ENCODE measurements at regions not wholly inside any gene's neighbourhood (a gene's known extent, or its start where the extent isn't known, plus 50 kb on each side); places are given as distances from the start of the nearest gene placed in this dataset.
A peak's percentile ranks its signal among the peaks of the same experiment; 100 is the strongest.

- Histone ChIP-seq H3K27me3 (peaks cover 6% of the 10 kb centered on the region; the same call in 1 of the 2 replicates), H3K36me3 (no peaks in the 10 kb centered on the region), H3K4me1 (no peaks in the 10 kb centered on the region), H3K4me3 (no peak overlapping the region), H3K9me3 (replicated peaks) (no peaks in the 10 kb centered on the region), H3K27ac (no peak overlapping the region)
- no peak for DNase-seq
These were observed 561.4 kb downstream of the CDK5RAP2 start for GRCh38 chr9:120018550-120018949.

DNA sequence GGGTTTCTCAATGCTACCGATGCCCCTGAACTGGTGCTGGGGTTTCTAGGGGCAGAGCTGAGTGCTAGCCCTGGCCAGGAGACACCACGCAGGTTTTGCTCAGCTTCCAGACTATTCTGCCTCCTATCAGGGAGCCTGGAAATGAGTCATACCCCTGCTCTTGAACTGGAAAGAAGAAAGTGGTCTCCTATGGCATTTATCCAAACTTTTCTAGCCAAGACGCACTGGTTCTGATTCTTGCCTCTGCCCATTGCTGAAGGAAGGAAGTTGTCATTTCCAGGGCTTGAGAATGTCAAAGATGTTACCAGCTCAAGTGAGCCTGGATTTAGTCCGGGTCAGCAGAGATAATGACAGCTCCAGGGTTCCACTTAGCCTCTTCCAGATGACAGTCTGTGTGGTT lies 561.9 kb downstream of the CDK5RAP2 start:
- Histone ChIP-seq H3K4me3 (no peak overlapping the region), H3K4me1 (no peaks in the 10 kb centered on the region), H3K27me3 (peaks cover 6% of the 10 kb centered on the region; the same call in 1 of the 2 replicates), H3K9me3 (replicated peaks) (no peaks in the 10 kb centered on the region), H3K27ac (no peak overlapping the region), H3K36me3 (no peaks in the 10 kb centered on the region)
- DNase-seq: no peak

- no peak overlapping the region for H3K27ac ChIP-seq
- no peaks in the 10 kb centered on the region for H3K36me3 ChIP-seq
- no peak overlapping the region for H3K4me3 ChIP-seq
- H3K27me3 ChIP-seq: peaks cover 12% of the 10 kb centered on the region
- no peak for DNase-seq
- H3K9me3 ChIP-seq (replicated peaks): no peaks in the 10 kb centered on the region
- no peaks in the 10 kb centered on the region for H3K4me1 ChIP-seq
These were observed 563.7 kb downstream of the CDK5RAP2 start for GRCh38 chr9:120016231-120016630.

DNA sequence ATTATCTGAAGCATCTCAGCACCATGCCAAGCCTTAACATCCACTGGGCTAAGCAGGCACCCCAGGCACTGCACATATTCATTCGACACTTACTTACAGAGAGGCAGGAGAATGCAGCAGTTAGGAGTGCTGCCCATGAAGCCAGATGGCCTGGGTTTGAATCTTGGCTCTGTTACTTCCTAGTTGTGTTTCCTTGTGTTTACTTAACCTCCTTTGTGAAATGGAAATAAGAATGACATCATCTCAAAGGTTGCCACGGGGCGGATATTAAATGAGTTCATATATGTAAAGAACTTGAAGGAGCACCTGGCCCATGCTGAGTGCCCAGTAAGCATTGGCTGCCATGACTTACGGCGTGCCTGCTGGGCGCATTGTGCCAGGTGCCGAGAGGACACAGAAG lies 565.2 kb downstream of the CDK5RAP2 start:
- no peak overlapping the region for H3K27ac ChIP-seq
- DNase-seq: no peak
- no peak overlapping the region for H3K4me3 ChIP-seq
- H3K36me3 ChIP-seq: no peaks in the 10 kb centered on the region
- H3K4me1 ChIP-seq: no peaks in the 10 kb centered on the region
- H3K27me3 ChIP-seq: peaks cover 8% of the 10 kb centered on the region
- H3K9me3 ChIP-seq (replicated peaks): no peaks in the 10 kb centered on the region

- H3K4me3 ChIP-seq: no peak overlapping the region
- H3K4me1 ChIP-seq: no peaks in the 10 kb centered on the region
- H3K27me3 ChIP-seq: peaks cover 15% of the 10 kb centered on the region
- no peak for DNase-seq
- H3K27ac ChIP-seq: no peak overlapping the region
- no peaks in the 10 kb centered on the region for H3K36me3 ChIP-seq
- no peaks in the 10 kb centered on the region for H3K9me3 ChIP-seq (replicated peaks)
These were observed 570.1 kb downstream of the CDK5RAP2 start for GRCh38 chr9:120009856-120010255.

DNA sequence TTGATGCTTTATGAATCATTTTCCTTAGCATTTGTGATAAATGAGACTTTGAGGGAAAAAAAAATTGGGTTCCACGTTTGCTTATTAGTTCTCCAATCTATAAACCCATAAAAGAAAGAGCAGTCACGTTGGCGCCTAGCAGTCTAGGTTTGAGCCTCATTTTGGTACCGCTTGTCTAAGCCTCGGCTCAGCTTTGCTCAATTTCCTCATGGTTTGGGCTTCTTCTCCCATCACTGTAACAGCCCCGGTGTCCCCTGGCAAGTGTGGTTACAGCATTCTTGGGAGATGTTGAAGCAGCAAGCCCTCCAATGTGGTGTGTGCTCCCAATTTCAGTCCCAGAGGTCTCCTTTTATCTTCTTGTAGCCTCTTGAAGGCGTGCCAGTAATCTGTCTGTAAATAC lies 578.4 kb downstream of the CDK5RAP2 start:
- DNase-seq: no peak
- Histone ChIP-seq H3K36me3 (no peaks in the 10 kb centered on the region), H3K27me3 (peaks cover 9% of the 10 kb centered on the region; the same call in 1 of the 2 replicates), H3K27ac (no peak overlapping the region), H3K9me3 (replicated peaks) (no peaks in the 10 kb centered on the region), H3K4me3 (no peak overlapping the region), H3K4me1 (no peaks in the 10 kb centered on the region)

GRCh38 chr9:119998614-119999013 lies 581.4 kb downstream of the CDK5RAP2 start:
- Histone ChIP-seq H3K27me3 (peaks cover 10% of the 10 kb centered on the region), H3K27ac (no peak overlapping the region), H3K4me1 (no peaks in the 10 kb centered on the region), H3K4me3 (no peak overlapping the region), H3K36me3 (no peaks in the 10 kb centered on the region), H3K9me3 (replicated peaks) (no peaks in the 10 kb centered on the region)
- DNase-seq: no peak

- peaks cover 20% of the 10 kb centered on the region; the same call in 1 of the 2 replicates for H3K27me3 ChIP-seq
- no peaks in the 10 kb centered on the region; the same call in 1 of the 2 replicates for H3K9me3 ChIP-seq (replicated peaks)
- no peak overlapping the region for H3K27ac ChIP-seq
- no peaks in the 10 kb centered on the region for H3K36me3 ChIP-seq
- DNase-seq: no peak
- no peak overlapping the region for H3K4me3 ChIP-seq
- H3K4me1 ChIP-seq: no peaks in the 10 kb centered on the region
These were observed 588.2 kb downstream of the CDK5RAP2 start for GRCh38 chr9:119991797-119992196.

DNA sequence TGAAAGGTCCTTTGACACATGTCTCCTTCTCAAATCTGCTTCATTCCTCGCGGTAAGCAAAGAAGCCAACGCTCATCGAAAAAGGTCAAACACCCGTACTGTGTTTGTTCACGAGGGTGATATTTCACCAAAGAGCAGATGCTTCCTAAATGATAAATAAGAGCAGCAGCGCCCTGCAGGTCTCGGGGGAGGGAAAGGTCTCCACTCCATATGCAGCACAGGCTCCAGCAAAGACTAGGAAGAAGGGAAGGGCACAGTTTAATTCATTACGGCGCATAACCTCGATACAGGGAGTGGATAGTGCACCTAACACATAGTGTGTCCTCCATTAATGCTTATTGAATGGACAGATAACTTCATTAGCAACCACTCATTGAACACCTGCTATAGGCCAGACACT lies 593.3 kb downstream of the CDK5RAP2 start:
- no peak overlapping the region for H3K27ac ChIP-seq
- H3K9me3 ChIP-seq (replicated peaks): no peaks in the 10 kb centered on the region; the same call in 1 of the 2 replicates
- no peak for DNase-seq
- H3K4me1 ChIP-seq: no peaks in the 10 kb centered on the region
- H3K4me3 ChIP-seq: no peak overlapping the region
- no peaks in the 10 kb centered on the region for H3K36me3 ChIP-seq
- peaks cover 11% of the 10 kb centered on the region; the same call in 1 of the 2 replicates for H3K27me3 ChIP-seq

DNA sequence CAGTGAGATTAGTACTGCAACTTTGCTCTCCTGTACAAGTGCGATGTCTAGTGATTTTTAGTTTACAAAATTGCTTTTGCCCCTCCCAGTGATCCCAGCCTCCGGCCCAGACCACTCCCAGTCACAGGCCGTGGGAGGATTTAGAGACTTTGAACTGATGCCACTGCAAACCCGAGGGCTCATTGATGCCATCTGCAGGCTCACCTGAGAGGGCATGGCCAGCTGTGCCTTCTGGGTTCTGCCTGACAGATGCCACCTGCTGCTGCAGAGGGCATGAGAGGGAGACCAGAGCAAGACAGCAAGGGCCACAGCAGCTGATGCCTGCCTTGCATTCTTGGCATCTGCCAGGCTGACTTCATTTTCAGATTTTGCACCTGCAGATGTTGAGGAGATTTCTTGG lies 593.8 kb downstream of the CDK5RAP2 start:
- Histone ChIP-seq H3K9me3 (replicated peaks) (no peaks in the 10 kb centered on the region; the same call in 1 of the 2 replicates), H3K36me3 (no peaks in the 10 kb centered on the region), H3K27me3 (peaks cover 11% of the 10 kb centered on the region; the same call in 1 of the 2 replicates), H3K4me3 (no peak overlapping the region), H3K27ac (no peak overlapping the region), H3K4me1 (no peaks in the 10 kb centered on the region)
- DNase-seq: no peak

DNA sequence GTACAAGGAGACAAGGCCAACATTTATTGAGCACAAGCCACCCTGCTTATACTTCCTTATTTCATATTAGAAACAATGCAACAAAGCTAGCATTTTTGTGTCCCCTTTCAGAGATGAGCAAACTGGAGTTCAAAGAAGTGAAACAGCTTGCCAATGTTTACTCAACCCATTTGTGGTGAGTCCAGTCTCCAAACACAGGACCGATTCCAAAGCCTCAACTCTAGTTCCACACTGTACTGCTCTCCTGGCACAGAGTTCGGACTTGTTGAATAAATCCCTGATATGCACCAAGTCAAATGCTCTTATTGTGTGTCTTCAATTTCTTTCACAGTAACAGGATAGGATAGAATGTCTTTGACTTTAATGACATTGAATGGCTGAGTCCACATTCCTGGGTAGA lies 604.8 kb upstream of the BRINP1 start:
- Histone ChIP-seq H3K36me3 (no peaks in the 10 kb centered on the region), H3K9me3 (replicated peaks) (no peaks in the 10 kb centered on the region), H3K4me3 (no peak overlapping the region), H3K4me1 (peaks cover 4% of the 10 kb centered on the region), H3K27me3 (peaks cover 5% of the 10 kb centered on the region), H3K27ac (no peak overlapping the region)
- DNase-seq: no peak

GRCh38 chr9:119968836-119969707 lies 599.8 kb upstream of the BRINP1 start:
- Histone ChIP-seq H3K4me3 (no peak overlapping the region), H3K36me3 (no peaks in the 10 kb centered on the region), H3K27ac (no peak overlapping the region), H3K9me3 (replicated peaks) (peaks cover 8% of the 10 kb centered on the region; the same call in 1 of the 2 replicates), H3K27me3 (no peaks in the 10 kb centered on the region), H3K4me1 (peaks cover 23% of the 10 kb centered on the region)
- peak; percentile 85 to 91 for DNase-seq

GRCh38 chr9:119967867-119968535 lies 598.8 kb upstream of the BRINP1 start:
- no peaks in the 10 kb centered on the region for H3K27me3 ChIP-seq
- no peak overlapping the region for H3K4me3 ChIP-seq
- peak overlapping the region; percentile 28 for H3K27ac ChIP-seq
- H3K36me3 ChIP-seq: no peaks in the 10 kb centered on the region
- peaks cover 8% of the 10 kb centered on the region; the same call in 1 of the 2 replicates for H3K9me3 ChIP-seq (replicated peaks)
- peaks cover 30% of the 10 kb centered on the region for H3K4me1 ChIP-seq
- peak; percentile 36 to 74 for DNase-seq

GRCh38 chr9:119963798-119964372 lies 594.6 kb upstream of the BRINP1 start:
- peak overlapping the region; percentile 62 for H3K27ac ChIP-seq

More at GRCh38 chr9:119963798-119964372, 594.6 kb upstream of the BRINP1 start:
- Histone ChIP-seq H3K9me3 (replicated peaks) (peaks cover 8% of the 10 kb centered on the region; the same call in 1 of the 2 replicates), H3K4me1 (peaks cover 37% of the 10 kb centered on the region), H3K4me3 (no peak overlapping the region), H3K27me3 (no peaks in the 10 kb centered on the region), H3K36me3 (no peaks in the 10 kb centered on the region)
- DNase-seq: peak; percentile 93 to 97

Measured in SJCRH30 (cell line).